Left ventricle myocardium inferior (tissue), 1 donor: ENCODE measurements at regions not wholly inside any gene's neighbourhood (a gene's known extent, or its start where the extent isn't known, plus 50 kb on each side); places are given as distances from the start of the nearest gene placed in this dataset.

ENCODE experiments used
- DNase-seq: peaks from one replicate; pipeline ENCODE4 v3.0.0-alpha.2; 2020
- H3K27ac ChIP-seq: fragments of 200-600 bp; replicated peaks from 2 replicates; pipeline ENCODE4 v1.8.0; 2021
- H3K27me3 ChIP-seq: fragments of 200-600 bp; 2 replicates; pipeline ENCODE4 v1.8.0; 2021; ENCODE audit warnings: low read depth
- H3K36me3 ChIP-seq: fragments of 200-600 bp; 2 replicates; pipeline ENCODE4 v1.8.0; 2021
- H3K4me1 ChIP-seq: fragments of 200-600 bp; 2 replicates; pipeline ENCODE4 v1.8.0; 2021
- H3K4me3 ChIP-seq: fragments of 200-600 bp; 2 replicates; pipeline ENCODE4 v1.8.0; 2021; ENCODE audit warnings: mild to moderate bottlenecking, moderate library complexity
- H3K9me3 ChIP-seq: fragments of 200-600 bp; replicated peaks from 2 replicates; pipeline ENCODE4 v1.8.0; 2021
- intact Hi-C: fragments of 100-400 bp; cut with micrococcal nuclease; formaldehyde crosslinking; loops from one replicate; pipeline ENCODE4 v1.11.0; 2022
- TF ChIP-seq, protein P1 (sequence below): fragments of 200-600 bp; IDR thresholded peaks from 2 replicates; pipeline ENCODE4 v1.8.0; 2021; ENCODE audit warnings: antibody characterized with exemption, mild to moderate bottlenecking, borderline replicate concordance
- donor health status: DM: no; HTN: yes; CAD: no; lungs with severe emphysema.

DNA sequence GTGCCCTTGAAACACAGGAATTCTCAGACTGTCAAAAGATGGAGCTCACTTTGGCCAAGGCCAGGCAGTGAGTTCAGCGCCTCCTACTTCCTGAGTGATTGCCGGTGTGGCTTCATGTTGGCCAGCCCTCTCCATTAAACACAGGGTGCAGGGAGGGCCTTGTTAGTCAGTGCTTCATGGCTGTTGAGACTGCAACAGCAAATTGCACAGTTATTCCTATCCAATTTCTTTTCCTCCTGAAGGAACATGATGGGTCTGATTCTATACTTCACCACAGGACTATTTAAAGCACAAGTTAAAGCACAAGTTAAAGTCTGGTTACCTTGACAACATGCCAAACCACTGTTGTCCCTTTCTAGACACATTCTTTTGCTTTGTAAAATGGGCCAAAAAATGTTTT lies 156.6 kb downstream of the SIPA1L2 start:
- DNase-seq = no peak
- intact Hi-C loops = no loop called here

DNA sequence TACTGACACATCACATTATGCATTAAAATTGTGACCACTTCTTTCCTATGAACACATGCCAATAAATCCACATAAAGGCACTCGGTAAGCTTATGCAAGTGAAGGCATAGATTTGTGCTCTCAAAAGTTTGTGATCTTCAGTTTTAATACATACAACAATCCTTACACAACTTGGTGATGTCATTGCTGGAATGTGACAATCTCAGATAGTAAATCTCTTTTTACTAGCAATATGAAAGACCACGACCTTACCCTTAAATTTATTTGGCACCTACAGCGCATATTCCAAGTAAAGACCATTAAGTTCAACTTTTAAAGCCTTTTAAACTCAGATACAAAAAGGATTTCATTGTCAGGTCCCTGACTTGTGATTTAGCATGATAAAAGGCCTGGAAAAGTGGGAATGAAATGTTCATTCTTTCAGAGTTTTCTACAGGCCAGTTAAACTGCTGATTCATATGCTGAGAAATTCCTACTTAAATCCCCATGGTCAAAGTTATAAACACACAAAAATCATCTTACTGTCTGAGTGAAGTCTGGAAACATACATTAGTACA lies 157.4 kb downstream of the SIPA1L2 start:
- no peaks in the 10 kb centered on the region for H3K9me3 ChIP-seq
- H3K36me3 ChIP-seq = peaks cover 19% of the 10 kb centered on the region
- H3K27ac ChIP-seq = no peak overlapping the region
- H3K4me1 ChIP-seq = peaks cover 25% of the 10 kb centered on the region
- H3K4me3 ChIP-seq = no peak overlapping the region
- H3K27me3 ChIP-seq = no peaks in the 10 kb centered on the region
- intact Hi-C loops = no loop called here
- no peak for DNase-seq
- TF ChIP-seq, protein P1, sequence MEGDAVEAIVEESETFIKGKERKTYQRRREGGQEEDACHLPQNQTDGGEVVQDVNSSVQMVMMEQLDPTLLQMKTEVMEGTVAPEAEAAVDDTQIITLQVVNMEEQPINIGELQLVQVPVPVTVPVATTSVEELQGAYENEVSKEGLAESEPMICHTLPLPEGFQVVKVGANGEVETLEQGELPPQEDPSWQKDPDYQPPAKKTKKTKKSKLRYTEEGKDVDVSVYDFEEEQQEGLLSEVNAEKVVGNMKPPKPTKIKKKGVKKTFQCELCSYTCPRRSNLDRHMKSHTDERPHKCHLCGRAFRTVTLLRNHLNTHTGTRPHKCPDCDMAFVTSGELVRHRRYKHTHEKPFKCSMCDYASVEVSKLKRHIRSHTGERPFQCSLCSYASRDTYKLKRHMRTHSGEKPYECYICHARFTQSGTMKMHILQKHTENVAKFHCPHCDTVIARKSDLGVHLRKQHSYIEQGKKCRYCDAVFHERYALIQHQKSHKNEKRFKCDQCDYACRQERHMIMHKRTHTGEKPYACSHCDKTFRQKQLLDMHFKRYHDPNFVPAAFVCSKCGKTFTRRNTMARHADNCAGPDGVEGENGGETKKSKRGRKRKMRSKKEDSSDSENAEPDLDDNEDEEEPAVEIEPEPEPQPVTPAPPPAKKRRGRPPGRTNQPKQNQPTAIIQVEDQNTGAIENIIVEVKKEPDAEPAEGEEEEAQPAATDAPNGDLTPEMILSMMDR = no peak

More for the DNA sequence above, 156.6 kb downstream of the SIPA1L2 start:
- peaks cover 33% of the 10 kb centered on the region for H3K4me1 ChIP-seq
- H3K36me3 ChIP-seq = peaks cover 13% of the 10 kb centered on the region
- no peak overlapping the region for H3K4me3 ChIP-seq
- no peaks in the 10 kb centered on the region for H3K9me3 ChIP-seq
- no peak overlapping the region for H3K27ac ChIP-seq
- TF ChIP-seq, protein P1 = no peak
- H3K27me3 ChIP-seq = no peaks in the 10 kb centered on the region

DNA sequence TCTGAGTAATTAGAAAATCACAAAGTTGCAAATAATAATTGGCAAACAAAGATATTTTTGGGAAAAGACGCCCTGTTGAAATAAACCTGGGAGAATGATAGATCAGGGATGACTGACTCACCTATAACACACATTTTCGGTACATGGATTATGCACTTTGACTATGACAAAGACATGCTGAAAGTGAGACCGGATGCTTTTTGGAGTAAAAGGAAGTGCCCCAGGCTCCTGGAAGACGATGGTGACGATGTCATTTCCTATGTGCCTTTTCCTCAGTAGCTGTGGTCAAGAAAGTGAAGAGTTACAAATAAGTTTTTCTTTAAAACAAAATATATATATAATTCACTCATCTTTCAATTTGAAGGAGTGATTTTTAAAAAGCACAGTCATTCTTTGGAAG lies 158.7 kb downstream of the SIPA1L2 start:
- TF ChIP-seq, protein P1 = no peak
- Histone ChIP-seq H3K27ac (no peak overlapping the region), H3K27me3 (no peaks in the 10 kb centered on the region), H3K36me3 (peaks cover 32% of the 10 kb centered on the region), H3K9me3 (no peaks in the 10 kb centered on the region), H3K4me1 (peaks cover 21% of the 10 kb centered on the region), H3K4me3 (no peak overlapping the region)
- intact Hi-C loops = no loop called here
- DNase-seq = no peak

DNA sequence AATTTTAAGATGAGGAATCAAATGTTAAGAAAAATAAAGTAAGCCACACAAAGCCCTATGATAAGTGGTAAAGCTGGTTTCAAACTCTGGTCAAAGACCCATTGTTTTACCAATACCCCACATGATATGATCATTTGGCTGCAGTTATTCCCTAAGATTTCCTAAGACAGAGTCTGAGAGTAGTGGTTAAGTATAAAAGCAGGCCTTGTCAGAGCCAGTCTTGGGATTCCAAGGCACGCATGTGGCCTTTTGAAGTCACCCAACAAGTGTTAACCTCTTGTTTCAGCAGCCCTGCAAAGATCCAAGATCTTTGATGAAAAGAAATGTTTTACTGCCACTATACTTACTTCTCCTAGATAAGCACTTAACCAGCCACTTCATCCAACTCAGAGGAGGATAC lies 159.2 kb downstream of the SIPA1L2 start:
- H3K27me3 ChIP-seq = no peaks in the 10 kb centered on the region
- no peak overlapping the region for H3K27ac ChIP-seq
- intact Hi-C loops = no loop called here
- TF ChIP-seq, protein P1 = no peak
- peaks cover 21% of the 10 kb centered on the region for H3K4me1 ChIP-seq
- DNase-seq = no peak
- H3K4me3 ChIP-seq = no peak overlapping the region
- H3K9me3 ChIP-seq = no peaks in the 10 kb centered on the region
- H3K36me3 ChIP-seq = peaks cover 38% of the 10 kb centered on the region

DNA sequence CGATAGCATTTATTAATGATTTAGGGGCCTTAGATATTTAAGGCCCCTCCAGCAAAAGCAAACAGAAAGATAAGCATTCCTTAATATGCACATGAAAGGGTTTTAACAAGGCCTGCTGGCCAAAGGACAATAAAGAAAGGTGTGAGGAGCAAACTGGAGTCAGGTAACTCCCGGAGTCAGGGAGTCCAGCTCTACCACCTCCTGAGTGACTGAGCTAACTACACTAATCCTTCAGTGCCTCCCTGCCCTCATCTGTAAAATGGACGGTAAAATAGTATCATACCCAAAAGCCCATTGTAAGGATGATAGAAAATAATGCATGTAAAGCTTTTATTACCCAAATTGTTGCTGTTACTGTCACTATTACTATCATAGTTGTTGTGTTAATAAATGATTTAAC lies 161.7 kb downstream of the SIPA1L2 start:
- Histone ChIP-seq H3K27ac (no peak overlapping the region), H3K27me3 (no peaks in the 10 kb centered on the region), H3K4me3 (no peak overlapping the region), H3K4me1 (peaks cover 26% of the 10 kb centered on the region), H3K36me3 (peaks cover 54% of the 10 kb centered on the region), H3K9me3 (no peaks in the 10 kb centered on the region)
- no peak for DNase-seq
- intact Hi-C loops = no loop called here
- TF ChIP-seq, protein P1 = no peak
